Ishikawa (cell line): ENCODE measurements at regions not wholly inside any gene's neighbourhood (a gene's known extent, or its start where the extent isn't known, plus 50 kb on each side); places are given as distances from the start of the nearest gene placed in this dataset.

Experiments
- CEBPB ChIP-seq: IDR thresholded peaks from 2 replicates; pipeline ENCODE4 v1.6.1; 2012
- CREB1 ChIP-seq: IDR thresholded peaks from 2 replicates; pipeline ENCODE4 v1.6.1; 2012; ENCODE audit warnings: low read depth
- EGR1 ChIP-seq: IDR thresholded peaks from 2 replicates; pipeline ENCODE4 v1.6.1; 2012
- EP300 ChIP-seq: IDR thresholded peaks from 2 replicates; pipeline ENCODE4 v1.6.1; 2012; ENCODE audit warnings: borderline replicate concordance
- FOXM1 ChIP-seq: IDR thresholded peaks from 2 replicates; pipeline ENCODE4 v1.6.1; 2012; ENCODE audit warnings: low read depth, borderline replicate concordance
- MAX ChIP-seq: IDR thresholded peaks from 2 replicates; pipeline ENCODE4 v1.6.1; 2012
- NFIC ChIP-seq: IDR thresholded peaks from 2 replicates; pipeline ENCODE4 v1.6.1; 2012
- RAD21 ChIP-seq: IDR thresholded peaks from 2 replicates; pipeline ENCODE4 v1.6.1; 2012; ENCODE audit warnings: low read depth
- REST ChIP-seq: IDR thresholded peaks from 2 replicates; pipeline ENCODE4 v1.6.1; 2012; ENCODE audit warnings: low read depth, mild to moderate bottlenecking
- TAF1 ChIP-seq: IDR thresholded peaks from 2 replicates; pipeline ENCODE4 v1.6.1; 2012; ENCODE audit warnings: low read depth, mild to moderate bottlenecking
- TCF12 ChIP-seq: IDR thresholded peaks from 2 replicates; pipeline ENCODE4 v1.6.1; 2012; ENCODE audit warnings: low read depth
- TEAD4 ChIP-seq: IDR thresholded peaks from 2 replicates; pipeline ENCODE4 v1.6.1; 2012
- USF1 ChIP-seq: IDR thresholded peaks from 2 replicates; pipeline ENCODE4 v1.6.1; 2012
- YY1 ChIP-seq: IDR thresholded peaks from 2 replicates; pipeline ENCODE4 v1.6.1; 2012; ENCODE audit warnings: low read depth
- ZBTB7A ChIP-seq: IDR thresholded peaks from 2 replicates; pipeline ENCODE4 v1.6.1; 2012; ENCODE audit warnings: low read depth

- TF ChIP-seq RAD21 (no peak), NFIC (no peak), MAX (no peak), USF1 (no peak), REST (no peak), CEBPB (no peak), EP300 (no peak), CREB1 (no peak), TEAD4 (no peak)
These were observed 60.7 kb upstream of the BTG3 start for GRCh38 chr21:17673261-17674020.

GRCh38 chr21:17671733-17672132 is 59.0 kb upstream of the BTG3 start:
- no peak for TF ChIP-seq REST
- no peak for TF ChIP-seq TCF12
- no peak for TF ChIP-seq EP300
- no peak for TF ChIP-seq ZBTB7A
- no peak for TF ChIP-seq RAD21
- TF ChIP-seq CEBPB, result no peak

- TF ChIP-seq USF1, result no peak
- no peak for TF ChIP-seq REST
- TF ChIP-seq TEAD4, result no peak
- no peak for TF ChIP-seq CREB1
- TF ChIP-seq EGR1, result no peak
- no peak for TF ChIP-seq ZBTB7A
- no peak for TF ChIP-seq EP300
- no peak for TF ChIP-seq YY1
- TF ChIP-seq FOXM1, result no peak
- no peak for TF ChIP-seq TAF1
- no peak for TF ChIP-seq RAD21
- no peak for TF ChIP-seq NFIC
- no peak for TF ChIP-seq CEBPB
- no peak for TF ChIP-seq MAX
- TF ChIP-seq TCF12, result no peak
These were observed 55.9 kb upstream of the BTG3 start for GRCh38 chr21:17668479-17669140.

GRCh38 chr21:17667256-17667655 is 54.6 kb upstream of the BTG3 start:
- TF ChIP-seq NFIC, result no peak
- TF ChIP-seq YY1, result no peak
- no peak for TF ChIP-seq ZBTB7A
- no peak for TF ChIP-seq TAF1
- TF ChIP-seq CEBPB, result no peak
- TF ChIP-seq MAX, result no peak
- no peak for TF ChIP-seq USF1
- TF ChIP-seq CREB1, result no peak
- no peak for TF ChIP-seq EP300
- no peak for TF ChIP-seq TCF12
- no peak for TF ChIP-seq RAD21
